IPS-NIHi11 (cell line): ENCODE measurements at regions not wholly inside any gene's neighbourhood (a gene's known extent, or its start where the extent isn't known, plus 50 kb on each side); places are given as distances from the start of the nearest gene placed in this dataset.
"Not testable (repeated sequence)": the region's sequence is repeated elsewhere in the genome, so short reads cannot be mapped to it uniquely, and the experiment has no call there.

Experiments used
- DNase-seq: peaks from one replicate; pipeline ENCODE4 v3.0.0; 2012; ENCODE audit warnings: mixed read lengths, low spot score

GRCh38 chr7:68918621-68919020, 679.7 kb upstream of the AUTS2 start:
- DNase-seq, result no peak

- no peak for DNase-seq
Measured at GRCh38 chr7:68922850-68923249, 675.4 kb upstream of the AUTS2 start.

DNA sequence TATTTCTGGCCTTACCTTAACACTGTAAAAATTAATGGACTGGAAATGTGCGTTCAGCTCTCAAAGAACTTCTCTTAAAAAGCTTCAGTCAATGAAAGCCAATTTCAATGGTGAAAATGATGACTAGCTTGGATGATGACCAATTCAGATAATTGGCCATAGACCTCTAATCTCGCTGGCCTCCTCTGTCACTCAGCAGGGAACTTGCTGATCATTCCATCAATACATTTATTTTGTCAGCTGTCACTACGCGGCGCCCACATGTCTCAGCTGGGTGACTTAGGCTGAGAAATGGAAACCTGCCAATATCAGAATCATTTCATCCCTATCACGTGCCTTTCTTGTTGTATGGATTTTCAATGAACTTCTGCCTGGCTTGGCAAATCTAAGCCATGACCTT, 673.0 kb upstream of the AUTS2 start:
- DNase-seq, result no peak

DNA sequence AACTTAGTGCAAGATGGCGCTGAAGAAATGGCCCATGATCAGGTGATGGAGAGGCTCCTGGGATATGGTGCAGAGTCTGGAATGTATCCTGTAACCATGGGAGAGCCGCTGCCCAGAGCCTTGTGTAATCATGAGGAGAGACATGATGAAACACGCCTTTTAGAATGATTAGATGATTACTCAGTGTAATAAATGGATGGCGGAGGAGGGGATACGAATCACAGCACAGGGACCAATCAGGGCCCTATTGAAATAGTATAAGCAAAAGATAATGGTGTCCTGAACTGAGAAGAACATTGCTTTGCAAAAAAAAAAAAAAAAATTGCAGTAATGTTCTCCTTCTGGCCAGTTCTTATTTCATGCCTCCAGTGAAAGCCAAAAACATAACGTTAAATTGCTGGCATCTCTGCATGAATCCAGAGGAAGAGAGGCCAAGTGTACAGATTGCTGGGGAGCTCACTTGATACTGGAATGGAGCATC, 668.5 kb upstream of the AUTS2 start:
- no peak for DNase-seq

- DNase-seq, result no peak
Measured at GRCh38 chr7:68936471-68937035, 661.7 kb upstream of the AUTS2 start.

- DNase-seq, result no peak
Measured at GRCh38 chr7:68938151-68938550, 660.1 kb upstream of the AUTS2 start.

DNA sequence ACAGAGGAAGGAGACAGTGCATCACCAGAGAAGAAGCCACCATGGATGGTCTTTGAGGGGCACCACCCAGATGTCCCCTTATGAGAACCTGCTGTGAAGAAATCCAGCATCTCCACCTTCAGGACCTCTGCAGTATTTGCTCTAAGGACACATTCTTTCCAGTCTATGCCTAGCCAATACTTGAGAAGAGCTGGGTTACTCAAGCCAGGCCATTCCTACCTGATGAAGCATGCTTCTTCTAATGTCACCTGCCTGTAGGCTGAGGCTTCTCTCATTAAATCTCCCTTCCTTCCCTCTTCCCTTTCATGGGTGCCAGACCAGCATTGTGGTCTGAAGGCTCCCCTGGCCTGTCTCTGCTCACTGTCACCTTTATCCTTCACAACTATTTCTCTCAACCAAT, 654.5 kb upstream of the AUTS2 start:
- no peak for DNase-seq

- DNase-seq, result no peak
Measured at GRCh38 chr7:68955656-68956055, 642.6 kb upstream of the AUTS2 start.

DNA sequence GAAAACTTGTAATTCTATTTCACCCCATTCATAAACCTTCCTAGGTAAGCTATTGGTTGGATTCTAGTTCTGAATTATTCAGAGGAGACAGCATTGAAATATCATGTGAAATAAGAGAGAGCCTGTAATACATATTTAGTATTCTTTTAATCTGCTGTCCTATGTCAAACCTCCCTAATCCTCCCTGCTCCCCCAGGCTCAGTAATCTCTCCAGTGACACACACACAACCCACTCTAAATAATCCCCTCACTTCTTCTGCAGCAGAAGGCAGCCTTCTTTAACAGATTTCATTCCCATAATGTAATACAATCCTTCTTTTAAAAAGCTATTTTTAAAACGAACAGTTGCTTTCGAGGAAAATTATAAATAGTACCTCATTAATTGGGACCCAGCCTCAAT, 639.7 kb upstream of the AUTS2 start:
- DNase-seq, result no peak

- DNase-seq, result no peak
Measured at GRCh38 chr7:68963552-68963951, 634.7 kb upstream of the AUTS2 start.

GRCh38 chr7:68964060-68964459, 634.2 kb upstream of the AUTS2 start:
- no peak for DNase-seq

DNA sequence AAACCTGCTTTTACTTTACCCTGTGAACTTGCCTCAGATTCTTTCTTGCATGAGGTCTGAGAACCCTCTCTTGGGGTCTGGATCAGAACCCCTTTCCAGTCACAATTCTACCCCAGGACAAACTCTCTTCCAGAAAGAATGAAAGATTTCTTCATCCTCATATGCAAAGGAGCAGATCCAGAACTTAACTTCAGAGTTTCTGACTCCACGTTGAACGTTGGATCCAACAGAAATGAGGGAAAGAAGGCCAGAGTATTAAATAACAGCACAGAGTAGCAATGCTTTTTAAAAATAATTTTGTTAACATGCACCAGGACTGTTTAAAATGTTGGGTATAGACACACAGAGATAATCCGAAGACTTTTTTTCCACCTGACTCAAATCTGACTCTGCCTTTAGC, 632.9 kb upstream of the AUTS2 start:
- no peak for DNase-seq

DNA sequence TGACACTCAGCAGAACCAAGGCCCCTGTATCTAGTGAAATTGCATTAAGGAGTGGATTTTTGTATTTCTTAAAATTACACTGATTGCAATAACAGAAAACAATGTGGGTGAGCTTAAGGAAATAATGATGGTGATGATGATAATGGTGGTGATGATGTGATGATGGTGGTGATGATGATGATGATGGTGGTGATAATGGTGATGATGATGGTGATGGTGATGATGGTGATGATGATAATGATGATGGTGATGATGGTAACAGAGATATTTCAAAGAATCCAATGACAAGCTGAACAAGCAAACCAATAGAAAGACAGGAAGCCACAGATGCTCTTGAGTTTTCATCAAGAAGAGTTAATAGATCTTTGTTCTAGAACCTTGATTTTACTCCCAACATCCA, 630.7 kb upstream of the AUTS2 start:
- no peak for DNase-seq

DNA sequence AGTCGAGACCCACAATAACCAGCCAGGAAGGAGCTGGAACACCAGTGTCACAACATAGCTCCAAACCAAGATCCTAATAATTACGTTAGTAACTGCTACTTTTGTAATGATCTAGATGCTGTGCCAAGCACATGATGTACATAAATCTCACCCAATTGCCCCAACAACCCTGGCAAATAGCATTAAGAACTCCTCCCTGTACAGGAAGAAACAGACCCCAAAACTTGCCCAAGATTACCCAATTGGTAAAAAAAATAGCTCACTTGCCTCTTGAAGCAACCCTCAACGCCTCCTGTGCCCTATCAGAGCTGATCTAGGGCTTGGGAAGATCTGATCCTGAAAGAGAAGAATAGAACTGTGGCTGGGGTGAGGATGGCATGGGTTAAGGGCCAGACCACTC, 628.7 kb upstream of the AUTS2 start:
- no peak for DNase-seq

DNA sequence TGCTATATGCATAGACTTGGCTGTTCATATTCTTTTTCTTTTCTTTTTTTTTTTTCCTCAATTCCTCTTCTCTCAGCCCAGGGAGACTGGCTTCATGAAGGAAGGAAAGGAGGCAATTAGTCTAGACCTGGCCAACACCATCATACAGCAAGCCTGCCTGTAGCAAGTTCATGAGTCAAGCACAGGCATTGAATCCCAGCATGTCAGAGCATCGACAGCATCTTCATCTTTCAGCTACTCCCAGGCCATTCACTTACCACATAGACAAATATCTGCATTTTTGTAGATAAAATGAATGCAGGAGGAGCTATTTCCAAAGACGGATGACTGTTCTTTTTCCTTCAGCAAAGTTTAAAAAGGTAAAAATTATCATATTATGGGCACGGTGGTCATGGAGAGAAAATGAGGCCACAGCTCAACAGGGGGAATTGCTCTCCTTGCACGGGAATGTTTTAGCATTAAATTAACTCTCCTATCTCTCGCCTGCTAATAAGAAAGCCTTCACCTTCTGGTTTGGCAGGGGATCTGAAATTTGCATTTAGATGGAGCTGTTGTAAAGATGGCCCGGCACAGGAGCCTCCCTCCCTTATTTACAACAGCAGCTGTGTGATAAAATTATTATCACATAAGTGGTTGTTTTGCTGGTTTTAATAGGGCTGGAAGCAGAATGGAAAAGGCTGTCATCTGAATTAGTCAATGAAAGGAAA, 626.5 kb upstream of the AUTS2 start:
- no peak for DNase-seq

DNA sequence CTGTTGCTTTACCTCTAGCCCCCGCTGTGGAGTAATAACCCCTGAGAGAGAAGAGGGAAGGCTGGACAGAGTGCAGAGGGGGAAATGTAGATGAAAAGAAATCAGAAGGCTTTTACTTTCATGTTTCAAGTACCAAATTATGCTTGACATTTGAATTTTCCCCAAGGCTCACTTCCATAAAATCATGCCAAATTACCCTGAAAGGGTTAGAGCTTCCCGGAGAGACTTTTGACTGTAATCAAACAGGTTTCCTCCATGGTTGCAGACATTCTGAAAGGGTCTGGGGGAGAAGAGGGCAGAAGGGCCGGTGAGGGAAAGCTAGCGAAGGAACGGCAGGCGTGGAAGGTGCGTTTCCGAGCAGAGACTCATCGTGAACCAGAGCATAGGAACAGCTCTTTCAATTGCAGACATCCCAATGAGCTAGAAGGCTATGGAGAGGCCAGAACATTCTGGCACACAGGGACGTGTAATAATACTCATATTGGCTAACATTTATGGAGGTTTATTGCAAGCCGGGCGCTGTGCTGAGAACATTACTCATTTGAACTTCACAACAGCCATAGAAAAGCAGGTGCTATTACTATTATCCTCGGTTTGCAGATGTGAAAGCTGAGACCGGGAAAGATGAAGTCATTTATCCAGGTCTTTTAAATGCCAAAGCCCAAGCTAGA, 620.8 kb upstream of the AUTS2 start:
- no peak for DNase-seq

DNA sequence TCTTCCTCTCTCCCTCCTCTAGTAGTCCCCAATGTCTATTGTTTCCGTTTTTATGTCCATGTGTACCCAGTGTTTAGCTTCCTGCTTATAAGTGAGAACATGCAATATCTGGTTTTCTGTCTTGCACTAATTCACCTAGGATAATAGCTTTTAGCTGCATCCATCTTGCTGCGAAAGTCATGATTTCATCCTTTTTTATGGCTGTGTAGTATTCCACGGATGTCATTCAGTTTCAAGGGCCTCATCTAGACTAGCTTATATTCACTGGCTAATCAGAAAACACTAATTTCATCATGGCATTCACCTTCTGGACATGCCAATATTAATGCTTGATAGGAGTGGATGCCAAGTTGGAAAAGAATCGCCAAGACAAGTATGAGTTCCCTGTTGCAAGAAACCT, 619.6 kb upstream of the AUTS2 start:
- no peak for DNase-seq

DNA sequence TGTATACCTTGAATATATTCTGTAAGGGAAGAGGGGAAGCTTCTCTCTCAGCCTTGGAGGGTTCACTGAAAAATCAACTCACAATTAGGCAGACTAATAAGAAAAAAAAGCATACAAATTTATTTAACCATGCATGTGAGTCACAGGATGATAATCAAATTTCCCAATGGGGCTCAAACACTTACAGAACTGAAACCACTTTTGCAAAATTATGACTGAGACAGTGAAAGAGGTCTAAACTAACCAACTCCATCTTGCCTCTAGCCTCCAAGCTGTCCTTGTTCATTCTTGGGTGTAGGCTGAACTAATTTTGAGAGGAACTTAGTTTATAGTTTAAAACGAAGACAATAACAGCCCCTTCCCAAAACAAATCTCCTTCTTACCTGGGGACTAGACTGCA, 618.3 kb upstream of the AUTS2 start:
- no peak for DNase-seq

DNA sequence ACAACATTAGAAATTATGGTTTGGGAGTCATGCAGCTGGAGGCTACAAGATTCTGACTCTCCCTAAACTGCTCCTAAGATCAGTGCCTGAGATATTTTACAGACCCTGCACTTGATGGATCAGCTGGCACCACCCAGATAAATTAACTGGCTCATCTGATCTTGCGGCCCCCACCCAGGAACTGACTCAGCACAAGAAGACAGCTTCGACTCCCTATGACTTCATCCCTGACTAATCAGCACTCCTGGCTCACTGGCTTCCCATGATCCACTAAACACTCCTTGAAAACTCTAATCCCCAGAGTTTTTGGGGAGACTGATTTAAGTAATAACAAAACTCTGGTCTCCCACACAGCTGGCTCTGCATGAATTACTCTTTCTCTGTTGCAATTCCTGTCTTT, 617.8 kb upstream of the AUTS2 start:
- not testable (repeated sequence) for DNase-seq

DNA sequence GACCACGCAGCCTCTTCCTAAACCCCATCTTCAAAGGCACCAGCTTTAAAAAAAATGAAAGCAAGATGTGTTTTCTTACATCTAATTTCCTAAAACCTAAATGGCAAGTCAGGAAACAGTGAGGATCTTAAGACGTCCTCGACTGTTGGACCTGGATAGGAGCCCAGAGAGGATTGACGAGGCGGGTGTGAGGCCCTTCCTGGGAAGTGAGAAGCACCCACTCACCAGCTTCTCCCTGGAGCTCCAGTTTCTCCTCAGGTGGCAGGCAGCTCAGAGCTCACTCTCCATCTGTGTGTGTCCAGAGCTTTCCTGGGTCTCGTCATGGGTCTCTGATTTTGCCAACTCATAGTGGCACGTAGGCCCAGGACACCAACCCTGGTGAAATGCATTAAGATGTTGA, 614.0 kb upstream of the AUTS2 start:
- DNase-seq, result no peak

DNA sequence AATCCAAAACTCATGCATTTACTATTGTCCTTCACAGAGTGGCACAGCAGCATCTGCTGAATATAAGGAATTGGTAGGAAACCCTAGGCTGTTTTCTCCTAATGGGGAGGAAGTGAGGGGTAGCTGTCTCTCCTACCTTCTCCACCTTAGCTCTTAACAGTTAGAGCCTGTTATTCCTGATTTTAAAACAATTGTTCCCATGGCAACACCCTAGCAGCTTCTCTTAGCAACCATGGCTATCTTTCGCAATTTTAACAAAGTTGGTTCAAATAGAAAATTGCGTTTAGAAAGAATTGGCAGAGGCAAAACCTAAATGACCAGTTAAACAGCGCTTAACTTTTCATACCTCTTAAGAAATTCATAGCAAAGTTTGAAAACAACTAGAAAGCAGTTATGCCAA, 603.4 kb upstream of the AUTS2 start:
- DNase-seq, result no peak

GRCh38 chr7:68998136-68998535, 600.1 kb upstream of the AUTS2 start:
- no peak for DNase-seq

- DNase-seq, result no peak
Measured at GRCh38 chr7:69002416-69002815, 595.9 kb upstream of the AUTS2 start.

GRCh38 chr7:69012149-69012548, 586.1 kb upstream of the AUTS2 start:
- no peak for DNase-seq
